HuH-7.5 (cell line): ENCODE measurements at regions not wholly inside any gene's neighbourhood (a gene's known extent, or its start where the extent isn't known, plus 50 kb on each side); places are given as distances from the start of the nearest gene placed in this dataset.
A peak's percentile ranks its signal among the peaks of the same experiment; 100 is the strongest.
"Not testable (repeated sequence)": the region's sequence is repeated elsewhere in the genome, so short reads cannot be mapped to it uniquely, and the experiment has no call there.

Experiments
- DNase-seq: peaks from one replicate; pipeline ENCODE4 v3.0.0; 2011; ENCODE audit warnings: low spot score

DNA sequence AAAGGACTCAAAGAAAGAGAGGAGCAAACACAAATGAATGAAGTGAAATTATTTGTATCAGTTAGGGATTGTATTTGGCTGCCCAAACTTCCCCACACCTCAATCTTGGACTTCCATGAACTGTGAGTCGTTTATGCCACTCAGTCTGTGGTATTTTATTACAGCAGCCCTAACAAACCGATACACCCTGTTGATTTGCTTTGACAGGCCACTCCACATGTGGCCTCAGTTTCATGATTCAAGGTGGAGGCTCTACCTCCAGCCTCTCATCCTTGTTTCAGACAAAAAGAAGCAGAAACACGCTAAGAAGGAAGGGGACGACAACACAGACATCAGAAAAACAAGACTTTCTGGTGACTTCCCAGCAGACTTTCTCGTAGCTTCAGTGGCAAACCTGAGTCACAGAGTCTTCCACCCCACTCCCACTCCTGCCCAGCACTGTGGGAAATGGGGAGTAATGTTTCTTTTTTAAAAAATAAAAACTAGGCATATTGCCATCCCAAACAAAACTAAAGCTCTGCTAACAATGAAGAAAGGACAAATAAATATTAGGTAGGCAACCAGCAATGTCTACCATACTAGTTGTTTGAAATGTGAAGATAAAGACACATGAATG lies 52.2 kb upstream of the ABCA1 start:
- DNase-seq = no peak

DNA sequence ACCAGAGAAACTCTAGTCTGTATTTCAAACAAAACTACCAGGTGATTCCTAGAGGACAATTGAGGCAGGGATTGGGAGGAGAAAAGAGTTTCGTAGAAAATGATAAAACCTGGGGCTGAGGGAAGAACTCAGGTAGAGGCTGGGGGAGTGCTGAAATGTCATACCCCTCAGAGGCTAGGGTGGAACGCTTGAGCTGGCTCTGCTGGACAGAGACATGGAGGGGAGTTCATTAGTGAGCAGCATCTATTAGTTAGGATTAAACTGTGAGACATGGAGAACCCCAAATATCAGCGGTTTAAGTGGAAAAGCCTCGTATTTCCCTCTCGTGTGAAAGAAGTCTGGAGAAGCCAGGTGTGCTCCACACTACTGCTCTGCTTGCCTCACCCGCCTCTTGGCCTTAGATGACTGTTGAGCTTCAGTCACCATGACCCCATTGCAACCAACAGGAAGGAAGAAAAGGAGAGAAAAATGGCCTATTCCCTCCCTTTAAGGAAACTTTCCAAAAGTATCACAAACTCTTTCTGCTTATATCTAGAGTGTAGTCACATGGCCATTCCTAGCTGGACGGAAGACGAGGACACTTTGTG lies 53.7 kb upstream of the ABCA1 start:
- no peak for DNase-seq

DNA sequence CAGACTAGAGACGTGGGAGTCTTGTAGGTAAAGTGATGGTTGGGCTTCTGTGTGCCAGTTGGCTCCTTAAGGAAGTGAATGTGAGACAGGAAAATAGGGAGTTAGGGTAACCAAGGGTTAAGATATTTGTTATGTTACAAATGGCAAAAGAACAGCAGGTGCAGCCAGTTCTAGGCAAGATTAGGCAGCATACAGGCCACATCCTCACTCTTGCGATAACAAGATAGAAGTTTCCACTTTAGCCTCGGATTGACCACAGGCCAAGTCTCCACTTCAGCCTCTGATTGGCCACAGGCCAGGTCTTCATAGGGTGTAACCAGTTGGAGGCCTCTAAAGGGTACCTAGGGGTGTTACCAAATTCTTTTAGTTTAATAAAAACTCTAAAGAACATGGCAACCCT lies 54.6 kb upstream of the ABCA1 start:
- DNase-seq = no peak

DNA sequence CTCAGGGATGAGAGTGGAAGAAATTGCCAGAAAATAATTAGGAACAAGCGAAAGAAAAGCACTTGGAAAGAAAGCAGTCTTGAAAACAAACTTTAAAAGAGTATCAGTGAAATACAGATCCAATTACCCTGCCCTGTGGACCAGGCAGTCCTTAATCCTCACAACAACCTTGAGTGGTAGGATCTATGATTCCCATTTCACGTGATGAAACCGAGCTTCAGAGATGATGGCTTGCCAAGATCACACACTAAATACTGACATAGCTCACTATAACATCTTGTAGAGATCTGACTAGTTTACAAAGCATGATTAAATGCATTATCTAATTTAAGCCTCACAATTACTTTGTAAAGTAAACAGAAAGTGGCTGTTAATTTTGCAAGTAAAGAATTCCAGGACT lies 55.5 kb upstream of the ABCA1 start:
- DNase-seq = no peak

DNA sequence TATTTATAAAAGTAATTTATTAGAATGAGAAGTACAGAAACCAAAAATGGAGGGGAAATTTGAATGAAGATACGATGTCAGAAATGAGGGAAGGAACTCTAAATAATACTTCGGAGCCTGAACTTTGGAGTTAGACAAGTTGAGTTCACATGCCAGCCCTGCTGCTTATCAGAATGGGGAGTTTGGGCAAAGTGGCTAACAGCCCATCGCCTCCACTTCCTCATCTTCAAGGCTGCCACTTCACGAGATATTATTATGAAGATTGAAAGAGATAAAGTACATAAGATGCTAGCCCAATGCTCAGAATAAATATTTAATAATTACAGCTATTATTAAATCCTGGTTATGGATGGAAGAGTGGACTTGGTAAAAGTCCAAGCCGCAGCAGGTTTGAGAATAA lies 56.2 kb upstream of the ABCA1 start:
- DNase-seq = no peak

DNA sequence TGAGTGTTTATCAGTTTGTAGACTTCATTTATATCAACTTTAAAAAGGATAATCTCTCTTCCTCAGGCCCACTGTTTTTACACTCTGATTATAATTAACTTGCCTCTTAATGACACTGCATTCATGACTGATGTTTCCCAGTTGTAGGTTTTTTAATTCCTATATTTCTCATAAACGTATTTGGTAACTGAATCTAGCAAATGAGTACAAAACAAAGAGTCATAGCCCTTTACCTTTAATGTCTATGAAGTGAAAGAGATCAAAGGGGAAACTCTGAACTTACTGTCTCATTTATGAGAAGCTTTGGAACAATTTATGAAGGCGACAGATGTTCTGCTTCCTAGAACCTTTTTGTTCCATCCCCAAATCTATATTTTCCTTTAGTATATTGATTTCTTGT lies 56.6 kb upstream of the ABCA1 start:
- DNase-seq = no peak

- no peak for DNase-seq
Measured at GRCh38 chr9:104984948-104985347, 57.0 kb upstream of the ABCA1 start.

GRCh38 chr9:104986096-104986495 lies 58.1 kb upstream of the ABCA1 start:
- no peak for DNase-seq

- DNase-seq = no peak
Measured at GRCh38 chr9:104987743-104988142, 59.8 kb upstream of the ABCA1 start.

- DNase-seq = no peak
Measured at GRCh38 chr9:104988539-104988938, 60.6 kb upstream of the ABCA1 start.

DNA sequence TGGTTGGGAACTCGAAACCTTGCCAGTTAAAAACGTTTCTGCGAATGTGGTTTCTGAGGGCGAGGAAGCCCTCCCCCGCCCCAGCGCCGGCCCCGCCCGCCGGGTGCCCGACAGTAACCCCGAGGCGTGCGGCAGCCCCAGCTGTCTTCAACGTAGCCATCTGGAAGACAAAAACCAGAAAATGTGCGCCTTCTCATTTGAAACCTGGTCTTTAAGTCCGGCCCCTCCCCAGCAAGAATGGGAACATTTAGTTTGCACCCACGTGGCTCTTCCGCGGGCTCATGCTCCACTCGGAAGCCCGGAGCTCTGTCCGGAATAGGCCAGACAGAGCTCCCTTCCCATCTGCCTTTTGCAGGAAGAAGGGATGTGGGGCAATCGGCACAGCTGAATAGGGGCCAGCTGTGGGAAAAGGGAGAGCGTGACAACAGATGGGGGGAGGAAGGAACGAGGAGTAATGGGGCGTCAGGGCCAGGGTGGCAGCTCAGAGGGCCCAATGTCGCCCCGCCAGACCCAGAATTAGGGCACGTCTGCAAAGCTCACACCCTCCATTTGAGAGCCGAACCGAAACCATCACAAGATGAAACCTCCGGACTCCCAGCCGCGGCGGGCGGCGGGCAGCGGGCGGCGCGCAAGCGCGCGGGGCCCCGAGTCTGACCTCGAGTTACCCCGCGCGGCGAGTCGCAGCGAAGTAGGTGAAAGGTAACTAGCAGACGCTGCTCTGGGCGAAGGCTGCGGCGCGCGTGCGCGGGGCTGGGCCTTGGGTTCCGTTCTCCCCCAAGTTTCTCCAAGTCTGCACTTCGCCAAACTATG lies 63.4 kb upstream of the ABCA1 start:
- DNase-seq = peak; percentile 55

DNA sequence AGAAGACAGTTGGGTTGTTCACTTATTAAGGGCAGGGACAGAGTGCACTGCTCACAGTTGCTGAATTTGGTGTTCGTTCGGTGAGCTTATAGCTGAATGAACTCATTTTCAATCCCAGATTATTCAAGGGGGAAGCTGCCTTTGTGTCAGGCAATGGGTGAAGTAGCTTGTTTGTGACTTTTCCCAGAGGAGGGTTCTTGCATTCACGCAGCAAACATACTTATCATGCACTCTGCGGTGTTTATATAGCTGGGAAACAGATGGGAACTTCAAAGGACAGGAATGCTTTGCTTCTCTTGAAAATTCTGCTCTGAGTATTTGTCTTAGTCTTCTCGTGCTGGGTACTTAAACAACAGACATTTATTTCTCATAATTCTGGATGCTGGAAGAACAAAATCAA lies 64.7 kb upstream of the ABCA1 start:
- no peak for DNase-seq

DNA sequence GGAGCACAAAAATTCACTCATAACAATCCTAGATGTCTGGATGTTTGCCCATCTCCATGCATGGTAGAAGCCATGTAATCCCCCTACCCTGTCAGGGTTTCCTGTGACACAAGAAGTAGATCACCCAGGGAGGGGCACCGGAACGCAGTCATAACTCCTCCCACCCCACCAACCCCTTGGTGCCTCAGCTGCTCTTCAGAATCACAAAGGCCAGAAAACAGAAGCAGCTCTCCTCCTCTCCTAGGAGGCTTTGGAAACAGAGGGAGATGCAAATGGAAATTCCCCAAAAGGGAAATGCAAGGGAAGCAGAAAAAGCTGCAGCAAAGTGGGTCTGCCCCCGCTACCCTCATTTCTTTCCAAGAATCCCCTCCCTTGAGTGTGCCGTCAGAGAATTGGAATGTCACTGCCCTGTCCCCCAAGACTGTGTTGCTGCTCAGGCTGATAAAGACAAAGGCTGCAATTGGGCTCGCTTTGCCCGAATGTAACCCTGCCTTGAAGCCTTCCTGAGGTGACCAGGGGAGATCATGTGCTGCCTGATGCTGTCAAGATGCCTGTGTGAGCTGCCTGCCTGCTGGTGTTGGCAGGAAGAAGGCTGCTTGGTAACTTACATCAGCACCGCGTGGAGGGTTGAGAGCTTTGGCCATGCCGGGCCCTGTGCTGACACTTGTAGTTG lies 65.5 kb upstream of the ABCA1 start:
- no peak for DNase-seq

DNA sequence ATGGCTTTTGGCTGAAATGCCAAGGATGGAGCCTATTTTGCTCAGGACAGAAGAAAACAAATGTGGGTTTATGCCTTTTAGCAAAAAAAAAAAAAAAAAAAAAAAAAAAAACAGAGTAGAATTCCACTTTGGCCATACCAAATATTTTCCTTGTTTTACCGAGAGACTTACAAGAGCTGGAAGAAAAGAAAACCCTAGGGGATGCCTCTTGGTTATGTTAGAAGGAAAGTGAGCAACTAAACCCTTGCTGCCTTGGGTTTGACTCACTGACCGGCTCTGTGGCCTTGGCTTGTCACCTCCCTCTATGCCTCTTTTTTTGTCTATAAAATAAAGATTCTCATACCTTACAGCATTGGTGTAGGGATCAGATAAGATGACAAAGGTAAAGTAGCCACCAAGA lies 69.6 kb upstream of the ABCA1 start:
- DNase-seq = no peak

GRCh38 chr9:104999136-104999535 lies 71.2 kb upstream of the ABCA1 start:
- no peak for DNase-seq

DNA sequence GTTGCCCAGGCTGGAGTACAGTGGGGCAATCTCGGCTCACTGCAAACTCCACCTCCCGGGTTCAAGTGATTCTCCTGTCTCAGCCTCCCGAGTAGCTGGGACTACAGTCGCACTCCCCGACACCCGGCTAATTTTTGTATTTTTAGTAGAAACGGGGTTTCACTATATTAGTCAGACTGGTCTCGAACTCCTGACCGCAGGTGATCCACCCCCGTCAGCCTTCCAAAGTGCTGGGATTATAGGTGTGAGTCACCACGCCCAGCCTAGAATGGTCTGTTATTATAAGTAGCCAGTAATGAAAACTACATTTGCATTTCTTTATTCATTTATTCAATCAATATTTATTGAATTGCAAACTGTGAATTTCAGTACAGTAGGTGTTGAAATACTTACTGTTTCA lies 72.6 kb upstream of the ABCA1 start:
- not testable (repeated sequence) for DNase-seq

DNA sequence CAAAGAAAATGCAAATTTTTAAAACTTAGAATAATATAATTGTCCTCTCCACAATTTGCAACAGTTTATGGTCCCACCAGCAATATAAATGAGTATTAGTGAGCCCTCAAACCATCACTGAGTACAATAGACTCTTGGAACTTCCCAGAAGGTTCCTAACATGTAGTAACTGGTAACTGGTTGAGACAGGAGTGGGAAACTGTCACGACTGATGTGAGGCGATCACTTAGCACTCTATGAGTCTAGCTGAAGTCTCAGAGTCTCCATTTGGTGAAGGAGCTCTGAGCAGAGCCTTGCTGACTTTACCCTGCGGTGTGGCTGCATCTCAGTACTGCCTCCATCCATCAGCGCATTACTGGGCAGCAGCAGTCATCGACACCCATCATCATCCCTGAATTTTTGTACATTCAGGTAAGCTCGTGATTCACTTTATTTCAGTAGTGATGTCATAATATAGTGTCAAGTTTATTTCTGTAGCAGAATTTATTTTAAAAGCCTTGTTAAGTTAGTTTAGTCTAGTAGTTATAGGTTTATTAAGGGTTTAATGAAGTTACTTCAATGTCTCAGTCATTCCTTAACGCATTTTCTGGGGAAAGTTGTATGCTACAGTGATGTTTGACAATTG lies 76.6 kb upstream of the ABCA1 start:
- DNase-seq = no peak

DNA sequence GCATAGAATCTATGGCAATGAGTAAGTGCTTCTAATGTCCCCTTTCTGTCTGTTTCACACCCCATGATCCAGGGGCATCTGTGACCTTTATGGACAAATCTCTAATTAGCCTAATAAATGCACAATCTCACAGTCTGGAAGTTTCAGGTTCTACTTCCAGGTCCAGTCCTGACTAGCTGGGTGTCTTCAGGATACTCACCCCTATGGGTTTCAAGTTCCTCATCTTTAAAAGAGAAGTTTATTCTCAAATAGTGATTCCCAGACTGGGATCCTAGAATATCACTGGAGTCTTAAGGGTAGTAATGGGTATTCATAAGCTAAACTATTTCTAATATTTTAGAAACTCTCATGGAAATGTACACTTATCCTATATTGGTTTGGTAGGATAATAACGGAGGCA lies 77.2 kb upstream of the ABCA1 start:
- no peak for DNase-seq

DNA sequence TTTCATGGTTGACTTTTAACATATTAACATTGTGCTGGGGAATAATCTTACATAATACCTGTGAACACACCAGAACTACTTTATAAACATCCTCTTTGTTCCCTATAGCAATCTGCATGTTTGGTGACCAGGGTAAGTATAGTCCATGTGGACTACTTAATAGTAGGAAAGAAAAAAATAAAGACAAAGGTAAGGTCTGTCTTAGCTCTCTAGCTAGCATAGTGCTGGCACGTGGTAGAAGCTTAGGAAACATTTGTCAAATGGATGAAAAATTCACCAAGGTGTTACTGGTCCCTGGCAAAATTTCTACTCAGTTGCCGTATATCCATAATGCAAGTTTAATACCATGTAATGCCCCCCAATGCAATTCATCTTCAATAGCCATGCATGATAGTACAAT lies 78.6 kb upstream of the ABCA1 start:
- DNase-seq = no peak

DNA sequence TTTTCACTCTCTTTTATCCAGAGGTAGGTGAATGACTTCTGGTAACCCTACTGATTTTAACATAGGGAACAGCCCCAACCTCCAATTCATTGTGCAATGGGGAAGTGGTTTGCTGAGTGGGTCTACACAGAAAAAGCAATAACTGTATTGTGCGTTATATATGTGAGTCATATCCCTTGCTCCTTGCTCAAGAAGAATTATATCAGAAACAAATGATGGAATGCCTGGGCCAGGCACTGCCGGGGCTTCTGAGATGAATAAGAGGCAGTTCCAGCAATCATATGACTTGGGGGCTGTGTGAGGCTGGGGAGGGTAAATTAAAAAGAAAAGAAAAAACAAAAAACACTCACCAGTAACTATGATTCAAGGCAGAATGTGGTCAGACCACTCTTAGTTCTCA lies 79.2 kb upstream of the ABCA1 start:
- no peak for DNase-seq

DNA sequence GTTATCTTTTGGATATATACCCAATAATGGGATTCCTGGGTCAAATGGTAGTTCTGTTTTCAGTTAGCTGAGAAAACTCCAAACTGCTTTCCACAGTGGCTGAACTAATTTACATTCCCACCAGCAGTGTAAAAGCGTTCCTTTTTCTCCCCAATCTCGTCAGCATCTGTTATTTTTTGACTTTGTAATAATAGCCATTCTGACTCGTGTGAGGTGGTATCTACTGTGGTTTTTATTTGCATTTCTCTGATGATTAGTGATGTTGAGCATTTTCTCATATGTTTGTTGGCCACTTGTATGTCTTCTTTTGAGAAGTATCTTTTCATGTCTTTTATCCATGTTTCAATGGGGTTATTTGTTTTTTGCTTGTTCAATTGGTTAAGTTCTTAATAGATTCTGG lies 82.1 kb upstream of the ABCA1 start:
- DNase-seq = not testable (repeated sequence)

GRCh38 chr9:105021917-105022316 lies 94.0 kb upstream of the ABCA1 start:
- no peak for DNase-seq

DNA sequence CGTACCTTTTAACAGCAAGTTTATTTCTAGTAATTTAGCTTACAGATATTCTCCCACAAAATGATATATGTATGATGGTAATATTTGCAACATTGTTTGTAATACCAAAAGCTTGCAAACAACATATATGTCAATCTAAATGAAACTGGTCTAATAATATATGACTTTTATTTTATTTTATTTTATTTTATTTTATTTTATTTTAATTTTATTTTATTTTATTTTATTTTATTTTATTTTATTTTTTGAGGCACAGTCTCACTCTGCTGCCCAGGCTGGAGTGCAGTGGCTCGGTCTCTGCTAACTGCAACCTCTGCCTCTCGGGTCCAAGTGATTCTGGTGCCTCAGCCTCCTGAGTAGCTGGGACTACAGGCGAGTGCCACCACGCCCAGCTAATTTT lies 94.6 kb upstream of the ABCA1 start:
- DNase-seq = not testable (repeated sequence)
